Caco-2 (cell line): ENCODE measurements at regions not wholly inside any gene's neighbourhood (a gene's known extent, or its start where the extent isn't known, plus 50 kb on each side); places are given as distances from the start of the nearest gene placed in this dataset.

Experiments
- BruUV-seq: library from RNA; stranded (reverse); fragments of 400-500 nt; replicated peaks from 2 replicates; lab custom pipeline; 2021; lab: Mats Ljungman, UMichigan
- CTCF ChIA-PET: fragments of 300-600 bp; sonication (Branson Sonifier 250); formaldehyde crosslinking; loops from one replicate; lab custom pipeline; 2022; ENCODE audit warnings: antibody characterized with exemption; lab: Charles Lee
- POLR2A ChIA-PET: fragments of 300-600 bp; sonication (Branson Sonifier 250); formaldehyde crosslinking; loops from one replicate; lab custom pipeline; 2022; ENCODE audit warnings: antibody characterized with exemption; lab: Charles Lee
- DNase-seq, 2 experiments: peaks; one replicate each; pipeline versions ENCODE4 v3.0.0 to v3.0.0-alpha.2; 2020 to 2022
- H3K27me3 ChIP-seq: replicated peaks from 2 replicates; pipeline ENCODE4 v1.6.0; 2011; ENCODE audit warnings: low read length; ENCODE audit not compliant: control insufficient read depth, insufficient read depth
- H3K36me3 ChIP-seq: 2 replicates; pipeline ENCODE4 v1.5.1; 2011; ENCODE audit warnings: low read length; ENCODE audit not compliant: control insufficient read depth, insufficient read depth
- H3K4me1 ChIP-seq: fragments of 250-450 bp; sonication (Bioruptor Pico); 2 replicates; pipeline ENCODE4 v1.5.1; 2020; ENCODE audit warnings: mild to moderate bottlenecking
- H3K4me3 ChIP-seq: 2 replicates; pipeline ENCODE4 v1.5.1; 2011; ENCODE audit warnings: low read depth, mild to moderate bottlenecking, control low read depth, low read length
- H3K9me3 ChIP-seq: fragments of 250-450 bp; sonication (Bioruptor Pico); 2 replicates; pipeline ENCODE4 v1.5.1; 2020; ENCODE audit warnings: mild to moderate bottlenecking, moderate library complexity
- H3K27ac Mint-ChIP-seq: one replicate; pipeline ENCODE4 v1.8.0; 2022; ENCODE audit warnings: mixed read lengths; ENCODE audit not compliant: unreplicated experiment
- H3K27me3 Mint-ChIP-seq: one replicate; pipeline ENCODE4 v1.8.0; 2022; ENCODE audit warnings: mixed read lengths; ENCODE audit not compliant: insufficient read depth, unreplicated experiment
- H3K36me3 Mint-ChIP-seq: one replicate; pipeline ENCODE4 v1.8.0; 2022; ENCODE audit warnings: mild to moderate bottlenecking, mixed read lengths; ENCODE audit not compliant: insufficient read depth, unreplicated experiment
- H3K4me1 Mint-ChIP-seq: one replicate; pipeline ENCODE4 v1.8.0; 2022; ENCODE audit warnings: low read depth, mixed read lengths; ENCODE audit not compliant: unreplicated experiment
- H3K4me3 Mint-ChIP-seq: one replicate; pipeline ENCODE4 v1.8.0; 2022; ENCODE audit warnings: mild to moderate bottlenecking, moderate library complexity, mixed read lengths; ENCODE audit not compliant: unreplicated experiment
- H3K9me3 Mint-ChIP-seq: one replicate; pipeline ENCODE4 v1.8.0; 2022; ENCODE audit warnings: mixed read lengths; ENCODE audit not compliant: unreplicated experiment
- intact Hi-C: fragments of 100-400 bp; cut with micrococcal nuclease; formaldehyde crosslinking; loops from one replicate; pipeline ENCODE4 v1.10.0; 2022; ENCODE audit not compliant: unreplicated experiment
- TF ChIP-seq, protein P1 (sequence below), 2 experiments: fragments of 200-600 bp in 1 of 2; IDR thresholded peaks; 1 replicate in 1 of 2; 2 replicates in 1 of 2; pipeline versions ENCODE4 v1.5.1 to v1.8.0; 2011 to 2022; ENCODE audit warnings: antibody characterized with exemption in 1 of 2, control low read depth in 1 of 2, inconsistent platforms in 1 of 2, low read depth in 1 of 2, low read length in 1 of 2, mild to moderate bottlenecking in 1 of 2, moderate library complexity in 1 of 2; ENCODE audit not compliant: insufficient read depth in 1 of 2, severe bottlenecking in 1 of 2, unreplicated experiment in 1 of 2

DNA sequence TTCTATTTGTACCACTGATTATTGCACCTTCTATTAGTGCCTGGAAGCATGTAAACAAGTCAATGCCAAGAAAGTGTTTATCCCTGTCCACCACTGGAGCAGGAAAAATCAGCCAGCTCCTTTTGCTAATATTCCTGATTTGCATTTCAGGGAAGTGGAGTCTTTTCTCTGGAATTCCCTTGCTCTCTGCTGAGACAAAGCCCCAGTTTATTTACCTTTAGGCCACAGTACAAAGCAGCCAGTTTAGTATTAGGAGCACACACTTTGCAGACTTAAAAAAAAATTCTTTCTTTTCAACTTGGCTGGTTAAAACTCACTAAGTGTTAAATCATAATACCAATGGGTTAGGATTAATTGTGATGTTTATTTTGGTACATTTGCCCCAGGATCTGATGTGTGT is 631.1 kb downstream of the PKHD1 start:
- H3K36me3 Mint-ChIP-seq = no peaks in the 10 kb centered on the region
- Histone ChIP-seq H3K4me1 (no peaks in the 10 kb centered on the region), H3K36me3 (no peaks in the 10 kb centered on the region), H3K27me3 (no peaks in the 10 kb centered on the region), H3K4me3 (no peak overlapping the region), H3K9me3 (no peaks in the 10 kb centered on the region)
- H3K9me3 Mint-ChIP-seq = no peaks in the 10 kb centered on the region
- H3K4me1 Mint-ChIP-seq = no peaks in the 10 kb centered on the region
- no peak for DNase-seq
- no peak overlapping the region for H3K4me3 Mint-ChIP-seq
- H3K27me3 Mint-ChIP-seq = peaks cover 4% of the 10 kb centered on the region
- TF ChIP-seq, protein P1, sequence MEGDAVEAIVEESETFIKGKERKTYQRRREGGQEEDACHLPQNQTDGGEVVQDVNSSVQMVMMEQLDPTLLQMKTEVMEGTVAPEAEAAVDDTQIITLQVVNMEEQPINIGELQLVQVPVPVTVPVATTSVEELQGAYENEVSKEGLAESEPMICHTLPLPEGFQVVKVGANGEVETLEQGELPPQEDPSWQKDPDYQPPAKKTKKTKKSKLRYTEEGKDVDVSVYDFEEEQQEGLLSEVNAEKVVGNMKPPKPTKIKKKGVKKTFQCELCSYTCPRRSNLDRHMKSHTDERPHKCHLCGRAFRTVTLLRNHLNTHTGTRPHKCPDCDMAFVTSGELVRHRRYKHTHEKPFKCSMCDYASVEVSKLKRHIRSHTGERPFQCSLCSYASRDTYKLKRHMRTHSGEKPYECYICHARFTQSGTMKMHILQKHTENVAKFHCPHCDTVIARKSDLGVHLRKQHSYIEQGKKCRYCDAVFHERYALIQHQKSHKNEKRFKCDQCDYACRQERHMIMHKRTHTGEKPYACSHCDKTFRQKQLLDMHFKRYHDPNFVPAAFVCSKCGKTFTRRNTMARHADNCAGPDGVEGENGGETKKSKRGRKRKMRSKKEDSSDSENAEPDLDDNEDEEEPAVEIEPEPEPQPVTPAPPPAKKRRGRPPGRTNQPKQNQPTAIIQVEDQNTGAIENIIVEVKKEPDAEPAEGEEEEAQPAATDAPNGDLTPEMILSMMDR (IDR thresholded peaks at IDR 0.05; ENCODE audit: insufficient read depth in 1 of 2, low read depth in 1 of 2, low read length in 1 of 2, severe bottlenecking in 1 of 2, unreplicated experiment in 1 of 2) = no peak
- POLR2A ChIA-PET = no interaction called here
- CTCF ChIA-PET = no interaction called here
- intact Hi-C loops = no loop called here
- H3K27ac Mint-ChIP-seq = no peak overlapping the region
- no TSS peak for BruUV-seq

DNA sequence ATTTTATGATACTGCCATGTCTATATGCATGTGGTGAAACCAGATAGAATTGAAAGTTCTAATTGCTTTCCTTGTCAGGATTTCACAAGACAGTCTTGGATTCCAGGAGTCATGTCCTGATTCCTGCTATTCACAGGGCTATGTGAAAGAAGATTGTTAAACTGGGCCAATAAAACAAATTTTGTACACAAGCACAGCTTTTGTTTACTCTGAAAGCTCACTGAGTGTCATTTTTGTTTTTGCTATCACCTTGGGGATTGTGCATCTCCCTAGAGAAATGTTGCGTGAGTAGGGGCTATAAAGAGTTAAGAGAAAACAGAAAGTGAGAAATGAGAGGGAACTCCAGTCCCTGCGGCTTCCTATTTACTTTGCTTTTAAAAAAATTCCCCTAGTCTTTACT is 627.5 kb downstream of the PKHD1 start:
- ChIA-PET POLR2A (no interaction called here), CTCF (no interaction called here)
- Histone ChIP-seq H3K9me3 (no peaks in the 10 kb centered on the region), H3K36me3 (no peaks in the 10 kb centered on the region), H3K27me3 (no peaks in the 10 kb centered on the region), H3K4me3 (no peak overlapping the region), H3K4me1 (no peaks in the 10 kb centered on the region)
- Mint-ChIP-seq H3K4me1 (no peaks in the 10 kb centered on the region), H3K4me3 (no peak overlapping the region), H3K27ac (no peak overlapping the region), H3K9me3 (no peaks in the 10 kb centered on the region), H3K27me3 (peaks cover 4% of the 10 kb centered on the region), H3K36me3 (no peaks in the 10 kb centered on the region)
- intact Hi-C loops = no loop called here
- no peak for DNase-seq
- no TSS peak for BruUV-seq
- TF ChIP-seq, protein P1 (IDR thresholded peaks at IDR 0.05; ENCODE audit: insufficient read depth in 1 of 2, low read depth in 1 of 2, low read length in 1 of 2, severe bottlenecking in 1 of 2, unreplicated experiment in 1 of 2) = no peak

DNA sequence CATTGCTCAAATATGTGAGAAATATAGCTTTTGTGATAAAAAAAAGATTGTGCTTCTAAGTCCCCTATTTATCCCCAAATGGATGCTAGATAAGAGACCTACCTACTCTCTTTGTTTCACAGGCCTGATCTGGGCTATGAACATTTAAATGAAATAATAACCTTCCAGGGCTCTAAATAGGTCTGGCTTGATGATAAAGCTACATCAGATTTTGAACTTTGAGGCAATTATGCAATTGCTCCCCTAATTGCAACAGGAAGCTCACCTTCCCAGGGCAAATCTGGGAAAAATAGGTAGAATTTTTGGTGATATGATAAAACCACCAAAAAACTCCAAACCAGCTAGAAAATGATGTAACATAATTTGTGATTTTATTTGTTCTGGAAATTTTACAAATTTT is 624.5 kb downstream of the PKHD1 start:
- H3K36me3 Mint-ChIP-seq = no peaks in the 10 kb centered on the region
- no peak for DNase-seq
- peaks cover 4% of the 10 kb centered on the region for H3K27me3 Mint-ChIP-seq
- H3K4me3 ChIP-seq = no peak overlapping the region
- no peaks in the 10 kb centered on the region for H3K4me1 ChIP-seq
- ChIA-PET CTCF (no interaction called here), POLR2A (no interaction called here)
- no peak overlapping the region for H3K4me3 Mint-ChIP-seq
- no peaks in the 10 kb centered on the region for H3K4me1 Mint-ChIP-seq
- H3K27me3 ChIP-seq = no peaks in the 10 kb centered on the region
- no peaks in the 10 kb centered on the region for H3K36me3 ChIP-seq
- no peaks in the 10 kb centered on the region for H3K9me3 ChIP-seq
- TF ChIP-seq, protein P1 (IDR thresholded peaks at IDR 0.05; ENCODE audit: insufficient read depth in 1 of 2, low read depth in 1 of 2, low read length in 1 of 2, severe bottlenecking in 1 of 2, unreplicated experiment in 1 of 2) = no peak
- BruUV-seq = no TSS peak
- no peak overlapping the region for H3K27ac Mint-ChIP-seq
- H3K9me3 Mint-ChIP-seq = no peaks in the 10 kb centered on the region
- intact Hi-C loops = no loop called here
